ENCODE measurements at regions not wholly inside any gene's neighbourhood (a gene's known extent, or its start where the extent isn't known, plus 50 kb on each side); places are given as distances from the start of the nearest gene placed in this dataset.

DNA sequence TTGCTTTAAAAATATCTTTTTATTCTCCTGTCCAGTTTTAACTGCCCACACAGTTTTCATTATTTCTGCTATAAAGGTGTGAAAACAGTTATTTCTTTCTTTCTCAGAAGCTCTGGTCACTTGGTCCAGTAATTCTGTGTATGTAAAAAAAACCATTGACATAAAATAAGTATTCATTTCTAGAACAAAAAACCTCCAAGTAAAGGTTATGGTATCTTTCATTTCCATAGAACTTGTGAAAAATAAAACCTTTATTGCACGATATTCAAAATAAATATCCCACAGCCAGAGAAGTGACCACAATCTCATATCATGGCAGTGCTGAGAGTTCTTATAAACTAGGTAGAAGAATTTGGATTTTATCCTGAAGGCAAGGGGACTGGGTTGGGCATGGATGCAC is 96.9 kb upstream of the TNFSF4 start:
- H3K9me3 ChIP-seq (ENCODE audit: control insufficient read depth, insufficient read depth, low read length): no peaks in the 10 kb centered on the region
- TF ChIP-seq, protein P1, sequence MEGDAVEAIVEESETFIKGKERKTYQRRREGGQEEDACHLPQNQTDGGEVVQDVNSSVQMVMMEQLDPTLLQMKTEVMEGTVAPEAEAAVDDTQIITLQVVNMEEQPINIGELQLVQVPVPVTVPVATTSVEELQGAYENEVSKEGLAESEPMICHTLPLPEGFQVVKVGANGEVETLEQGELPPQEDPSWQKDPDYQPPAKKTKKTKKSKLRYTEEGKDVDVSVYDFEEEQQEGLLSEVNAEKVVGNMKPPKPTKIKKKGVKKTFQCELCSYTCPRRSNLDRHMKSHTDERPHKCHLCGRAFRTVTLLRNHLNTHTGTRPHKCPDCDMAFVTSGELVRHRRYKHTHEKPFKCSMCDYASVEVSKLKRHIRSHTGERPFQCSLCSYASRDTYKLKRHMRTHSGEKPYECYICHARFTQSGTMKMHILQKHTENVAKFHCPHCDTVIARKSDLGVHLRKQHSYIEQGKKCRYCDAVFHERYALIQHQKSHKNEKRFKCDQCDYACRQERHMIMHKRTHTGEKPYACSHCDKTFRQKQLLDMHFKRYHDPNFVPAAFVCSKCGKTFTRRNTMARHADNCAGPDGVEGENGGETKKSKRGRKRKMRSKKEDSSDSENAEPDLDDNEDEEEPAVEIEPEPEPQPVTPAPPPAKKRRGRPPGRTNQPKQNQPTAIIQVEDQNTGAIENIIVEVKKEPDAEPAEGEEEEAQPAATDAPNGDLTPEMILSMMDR (conservative IDR thresholded peaks at IDR 0.05; ENCODE audit: low read depth, low read length): no peak
- TF ChIP-seq RAD21 (IDR thresholded peaks at IDR 0.05; ENCODE audit: low read length) (no peak), POLR2A (IDR thresholded peaks at IDR 0.05; ENCODE audit: low read depth, low read length) (no peak), CEBPB (IDR thresholded peaks at IDR 0.05; ENCODE audit: low read depth, low read length) (no peak), RFX5 (IDR thresholded peaks at IDR 0.05; ENCODE audit: low read depth, low read length) (no peak), RCOR1 (IDR thresholded peaks at IDR 0.05; ENCODE audit: insufficient replicate concordance, low read length) (no peak), FOS (IDR thresholded peaks at IDR 0.05; ENCODE audit: low read depth, low read length) (no peak), MAFK (IDR thresholded peaks at IDR 0.05; ENCODE audit: low read depth, low read length) (no peak), SMC3 (IDR thresholded peaks at IDR 0.05; ENCODE audit: low read depth, low read length) (no peak), CHD1 (IDR thresholded peaks at IDR 0.05; ENCODE audit: low read depth, low read length) (no peak), BHLHE40 (IDR thresholded peaks at IDR 0.05; ENCODE audit: low read depth, low read length) (no peak), MAZ (IDR thresholded peaks at IDR 0.05; ENCODE audit: borderline replicate concordance, low read depth, low read length) (no peak), NFE2L2 (IDR thresholded peaks at IDR 0.05; ENCODE audit: low read depth, low read length) (no peak)
- TF ChIP-seq, protein P2, sequence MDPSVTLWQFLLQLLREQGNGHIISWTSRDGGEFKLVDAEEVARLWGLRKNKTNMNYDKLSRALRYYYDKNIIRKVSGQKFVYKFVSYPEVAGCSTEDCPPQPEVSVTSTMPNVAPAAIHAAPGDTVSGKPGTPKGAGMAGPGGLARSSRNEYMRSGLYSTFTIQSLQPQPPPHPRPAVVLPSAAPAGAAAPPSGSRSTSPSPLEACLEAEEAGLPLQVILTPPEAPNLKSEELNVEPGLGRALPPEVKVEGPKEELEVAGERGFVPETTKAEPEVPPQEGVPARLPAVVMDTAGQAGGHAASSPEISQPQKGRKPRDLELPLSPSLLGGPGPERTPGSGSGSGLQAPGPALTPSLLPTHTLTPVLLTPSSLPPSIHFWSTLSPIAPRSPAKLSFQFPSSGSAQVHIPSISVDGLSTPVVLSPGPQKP (IDR thresholded peaks at IDR 0.05; ENCODE audit: borderline replicate concordance, low read depth, low read length): no peak
- TF ChIP-seq, protein P3, sequence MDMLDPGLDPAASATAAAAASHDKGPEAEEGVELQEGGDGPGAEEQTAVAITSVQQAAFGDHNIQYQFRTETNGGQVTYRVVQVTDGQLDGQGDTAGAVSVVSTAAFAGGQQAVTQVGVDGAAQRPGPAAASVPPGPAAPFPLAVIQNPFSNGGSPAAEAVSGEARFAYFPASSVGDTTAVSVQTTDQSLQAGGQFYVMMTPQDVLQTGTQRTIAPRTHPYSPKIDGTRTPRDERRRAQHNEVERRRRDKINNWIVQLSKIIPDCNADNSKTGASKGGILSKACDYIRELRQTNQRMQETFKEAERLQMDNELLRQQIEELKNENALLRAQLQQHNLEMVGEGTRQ (IDR thresholded peaks at IDR 0.05; ENCODE audit: low read depth, low read length): no peak
- no peaks in the 10 kb centered on the region for H3K79me1 ChIP-seq (ENCODE audit: low read depth in 1 of 2, low read length in 2 of 2)
- in situ Hi-C loops (cut with MboI; ENCODE audit: low sequenced_read_pairs): no loop called here
- no peak overlapping the region for H2AK5ac ChIP-seq (ENCODE audit: low read depth, low read length)
- intact Hi-C loops (cut with micrococcal nuclease): no loop called here
- no peak for DNase-seq
- dilution Hi-C loops (cut with HindIII; ENCODE audit: low sequenced_read_pairs, unreplicated experiment): no loop called here
- H3K27me3 ChIP-seq (ENCODE audit: control insufficient read depth, insufficient read depth, low read length): no peaks in the 10 kb centered on the region
- no peak overlapping the region for H2BK120ac ChIP-seq (ENCODE audit: low read depth, low read length)
- BruUV-seq (replicated peaks): no TSS peak
- no peak overlapping the region for H4K91ac ChIP-seq (ENCODE audit: insufficient read depth, low read depth, low read length)
- CTCF ChIA-PET: no interaction called here
- H3K14ac ChIP-seq (replicated peaks; ENCODE audit: low read depth, low read length): no peak overlapping the region
- no peaks in the 10 kb centered on the region for H3K4me1 ChIP-seq (ENCODE audit: control insufficient read depth, insufficient read depth, low read length)
- no peaks in the 10 kb centered on the region for H3K9me1 ChIP-seq (ENCODE audit: insufficient read depth, low read length)
- H2BK5ac ChIP-seq (ENCODE audit: low read depth, low read length, poor library complexity, severe bottlenecking): no peak overlapping the region
- H2BK15ac ChIP-seq (ENCODE audit: low read depth, low read length): no peak overlapping the region
- no peak overlapping the region for H3K23ac ChIP-seq (ENCODE audit: low read depth, low read length)
- no peak overlapping the region for H3K18ac ChIP-seq (ENCODE audit: low read depth, low read length)
- POLR2A ChIA-PET (ENCODE audit: unreplicated experiment): no interaction called here
- no peak overlapping the region for H3K9ac ChIP-seq (ENCODE audit: low read depth, low read length)
- no peak overlapping the region for H4K8ac ChIP-seq (ENCODE audit: low read depth in 2 of 2, low read length in 2 of 2)
- H3K36me3 ChIP-seq (ENCODE audit: control insufficient read depth, insufficient read depth, low read length): no peaks in the 10 kb centered on the region
- no peak overlapping the region for H3K4me2 ChIP-seq (ENCODE audit: low read depth, low read length)
- no peak overlapping the region for H3K56ac ChIP-seq (ENCODE audit: extremely low read depth, insufficient read depth, low read length)
- H3K4ac ChIP-seq (ENCODE audit: low read depth, low read length): no peak overlapping the region
- no peak for ATAC-seq (ENCODE audit: low read depth)
- WGBS, 2 experiments (ENCODE audit: extremely low coverage in 2 of 2, insufficient read length in 1 of 2): no CpG with 5 or more reads among the region's 1 CpG
- H2AK9ac ChIP-seq (replicated peaks; ENCODE audit: low read depth, low read length, poor library complexity): no peak overlapping the region
- no peak overlapping the region for H4K5ac ChIP-seq (ENCODE audit: low read depth, low read length)
- no peak overlapping the region for H3K4me3 ChIP-seq (ENCODE audit: insufficient read depth, low read depth, low read length)
- no peak overlapping the region for H2AFZ ChIP-seq (replicated peaks; ENCODE audit: low read length, poor library complexity)
- no peaks in the 10 kb centered on the region for H4K20me1 ChIP-seq (ENCODE audit: insufficient read depth, low read length)
- no peak overlapping the region for H3K27ac ChIP-seq (ENCODE audit: insufficient read depth, low read length)
- H2BK20ac ChIP-seq (ENCODE audit: low read depth, low read length): no peak overlapping the region

All from IMR-90 (cell line).